ENCODE measurements at regions not wholly inside any gene's neighbourhood (a gene's known extent, or its start where the extent isn't known, plus 50 kb on each side); places are given as distances from the start of the nearest gene placed in this dataset.

DNA sequence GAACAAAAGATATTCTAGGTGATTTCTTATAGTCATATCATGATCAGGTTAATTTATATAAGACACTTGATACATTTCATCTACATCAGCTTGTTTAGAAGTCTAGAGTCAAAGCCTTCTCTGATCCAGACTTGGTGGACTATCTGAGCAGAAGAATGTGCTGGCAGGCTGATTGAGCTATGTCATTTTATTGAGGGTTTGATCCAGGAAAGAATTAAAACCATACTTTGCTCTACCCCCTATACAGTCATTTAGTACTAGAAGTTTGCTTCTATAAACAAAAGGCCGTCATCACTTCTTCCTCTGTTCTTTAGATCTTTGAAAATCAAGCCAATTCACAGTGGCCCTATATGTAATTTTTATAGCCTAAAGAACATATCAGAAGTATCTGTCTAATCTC is 173.1 kb upstream of the PITX2 start:
- Histone ChIP-seq H3K4me3 (ENCODE audit: insufficient read depth, low read length, poor library complexity, severe bottlenecking) (no peak overlapping the region), H3K4me2 (ENCODE audit: low read depth, low read length, poor library complexity, severe bottlenecking) (no peak overlapping the region), H3K36me3 (ENCODE audit: low read length) (no peaks in the 10 kb centered on the region), H3F3A (ENCODE audit: insufficient read depth) (no peaks in the 10 kb centered on the region), H2AFZ (ENCODE audit: low read depth, low read length, severe bottlenecking) (no peak overlapping the region), H3K9me2 (replicated peaks; ENCODE audit: insufficient read depth, low read length) (no peaks in the 10 kb centered on the region), H3K79me2 (ENCODE audit: insufficient read depth, low read length) (no peaks in the 10 kb centered on the region), H4K20me1 (ENCODE audit: low read depth, low read length) (no peaks in the 10 kb centered on the region), H3K9me3 (ENCODE audit: insufficient read depth, low read length) (no peaks in the 10 kb centered on the region), H3K27me3 (ENCODE audit: low read length) (no peaks in the 10 kb centered on the region), H3K9ac (ENCODE audit: low read length) (no peak overlapping the region), H3K27ac (ENCODE audit: low read depth, low read length) (no peak overlapping the region)
- TF ChIP-seq EZH2phosphoT487 (conservative IDR thresholded peaks at IDR 0.05; ENCODE audit: low read length) = no peak
- TF ChIP-seq, protein P1, sequence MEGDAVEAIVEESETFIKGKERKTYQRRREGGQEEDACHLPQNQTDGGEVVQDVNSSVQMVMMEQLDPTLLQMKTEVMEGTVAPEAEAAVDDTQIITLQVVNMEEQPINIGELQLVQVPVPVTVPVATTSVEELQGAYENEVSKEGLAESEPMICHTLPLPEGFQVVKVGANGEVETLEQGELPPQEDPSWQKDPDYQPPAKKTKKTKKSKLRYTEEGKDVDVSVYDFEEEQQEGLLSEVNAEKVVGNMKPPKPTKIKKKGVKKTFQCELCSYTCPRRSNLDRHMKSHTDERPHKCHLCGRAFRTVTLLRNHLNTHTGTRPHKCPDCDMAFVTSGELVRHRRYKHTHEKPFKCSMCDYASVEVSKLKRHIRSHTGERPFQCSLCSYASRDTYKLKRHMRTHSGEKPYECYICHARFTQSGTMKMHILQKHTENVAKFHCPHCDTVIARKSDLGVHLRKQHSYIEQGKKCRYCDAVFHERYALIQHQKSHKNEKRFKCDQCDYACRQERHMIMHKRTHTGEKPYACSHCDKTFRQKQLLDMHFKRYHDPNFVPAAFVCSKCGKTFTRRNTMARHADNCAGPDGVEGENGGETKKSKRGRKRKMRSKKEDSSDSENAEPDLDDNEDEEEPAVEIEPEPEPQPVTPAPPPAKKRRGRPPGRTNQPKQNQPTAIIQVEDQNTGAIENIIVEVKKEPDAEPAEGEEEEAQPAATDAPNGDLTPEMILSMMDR (IDR thresholded peaks at IDR 0.05; ENCODE audit: insufficient read depth, low read length, poor library complexity, severe bottlenecking) = no peak

DNA sequence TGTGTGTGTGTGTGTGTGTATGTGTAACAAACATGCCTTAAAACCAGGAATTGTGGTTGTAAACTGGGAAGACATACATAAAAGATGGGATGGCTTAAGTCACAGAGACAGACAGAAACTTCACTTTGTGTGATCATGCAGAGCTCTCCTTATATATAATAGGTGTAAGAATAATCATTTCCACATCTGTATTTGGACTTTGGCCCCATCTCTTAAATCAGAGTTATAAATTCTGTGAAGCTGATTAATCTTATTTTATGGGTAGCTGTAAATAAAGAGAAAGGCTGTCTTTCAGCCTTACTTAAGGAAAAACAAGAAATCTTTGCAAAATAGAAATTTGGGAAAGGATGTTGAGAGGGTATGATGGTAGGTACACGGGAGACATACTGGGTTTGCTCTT is 174.6 kb upstream of the PITX2 start:
- H3K9ac ChIP-seq (ENCODE audit: low read length) = no peak overlapping the region
- H3K27me3 ChIP-seq (ENCODE audit: low read length) = no peaks in the 10 kb centered on the region
- H3K27ac ChIP-seq (ENCODE audit: low read depth, low read length) = no peak overlapping the region
- no peak for TF ChIP-seq EZH2phosphoT487 (conservative IDR thresholded peaks at IDR 0.05; ENCODE audit: low read length)
- TF ChIP-seq, protein P1 (IDR thresholded peaks at IDR 0.05; ENCODE audit: insufficient read depth, low read length, poor library complexity, severe bottlenecking) = no peak
- H4K20me1 ChIP-seq (ENCODE audit: low read depth, low read length) = no peaks in the 10 kb centered on the region
- no peaks in the 10 kb centered on the region for H3K36me3 ChIP-seq (ENCODE audit: low read length)
- H3K4me2 ChIP-seq (ENCODE audit: low read depth, low read length, poor library complexity, severe bottlenecking) = no peak overlapping the region
- no peaks in the 10 kb centered on the region for H3K9me2 ChIP-seq (replicated peaks; ENCODE audit: insufficient read depth, low read length)
- no peaks in the 10 kb centered on the region for H3K9me3 ChIP-seq (ENCODE audit: insufficient read depth, low read length)
- H3K4me3 ChIP-seq (ENCODE audit: insufficient read depth, low read length, poor library complexity, severe bottlenecking) = no peak overlapping the region
- no peaks in the 10 kb centered on the region for H3F3A ChIP-seq (ENCODE audit: insufficient read depth)
- no peaks in the 10 kb centered on the region for H3K79me2 ChIP-seq (ENCODE audit: insufficient read depth, low read length)
- H2AFZ ChIP-seq (ENCODE audit: low read depth, low read length, severe bottlenecking) = no peak overlapping the region

DNA sequence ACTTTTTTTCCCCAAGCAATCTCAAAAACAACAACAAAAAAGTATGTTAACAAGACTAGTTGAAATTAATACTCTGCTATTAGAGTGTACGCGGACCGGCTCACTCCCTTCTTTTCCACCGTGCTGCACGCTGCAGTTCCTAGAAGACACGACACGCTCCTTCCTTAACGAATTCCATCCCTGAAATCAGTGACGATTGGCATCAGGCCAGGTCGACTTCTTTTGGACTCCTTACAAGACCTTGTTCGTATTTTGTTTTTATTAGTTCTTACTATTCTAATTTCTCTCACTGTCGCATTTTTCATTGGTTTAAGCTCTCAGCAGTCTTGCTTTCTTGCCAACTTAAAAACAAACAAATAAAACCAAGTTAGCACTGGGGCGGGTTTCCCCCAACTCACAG is 175.8 kb upstream of the PITX2 start:
- Histone ChIP-seq H3K9ac (ENCODE audit: low read length) (no peak overlapping the region), H3F3A (ENCODE audit: insufficient read depth) (no peaks in the 10 kb centered on the region), H3K27me3 (ENCODE audit: low read length) (no peaks in the 10 kb centered on the region), H3K4me3 (ENCODE audit: insufficient read depth, low read length, poor library complexity, severe bottlenecking) (no peak overlapping the region), H4K20me1 (ENCODE audit: low read depth, low read length) (no peaks in the 10 kb centered on the region), H3K27ac (ENCODE audit: low read depth, low read length) (no peak overlapping the region), H3K4me2 (ENCODE audit: low read depth, low read length, poor library complexity, severe bottlenecking) (no peak overlapping the region), H3K79me2 (ENCODE audit: insufficient read depth, low read length) (no peaks in the 10 kb centered on the region), H2AFZ (ENCODE audit: low read depth, low read length, severe bottlenecking) (no peak overlapping the region), H3K9me3 (ENCODE audit: insufficient read depth, low read length) (no peaks in the 10 kb centered on the region), H3K36me3 (ENCODE audit: low read length) (no peaks in the 10 kb centered on the region), H3K9me2 (replicated peaks; ENCODE audit: insufficient read depth, low read length) (no peaks in the 10 kb centered on the region)
- TF ChIP-seq, protein P1 (IDR thresholded peaks at IDR 0.05; ENCODE audit: insufficient read depth, low read length, poor library complexity, severe bottlenecking) = no peak
- no peak for TF ChIP-seq EZH2phosphoT487 (conservative IDR thresholded peaks at IDR 0.05; ENCODE audit: low read length)

- no peak for TF ChIP-seq EZH2phosphoT487 (conservative IDR thresholded peaks at IDR 0.05; ENCODE audit: low read length)
- Histone ChIP-seq H3K4me2 (ENCODE audit: low read depth, low read length, poor library complexity, severe bottlenecking) (no peak overlapping the region), H3K9me2 (replicated peaks; ENCODE audit: insufficient read depth, low read length) (no peaks in the 10 kb centered on the region), H2AFZ (ENCODE audit: low read depth, low read length, severe bottlenecking) (no peak overlapping the region), H3K27me3 (ENCODE audit: low read length) (no peaks in the 10 kb centered on the region), H3K36me3 (ENCODE audit: low read length) (no peaks in the 10 kb centered on the region), H4K20me1 (ENCODE audit: low read depth, low read length) (no peaks in the 10 kb centered on the region), H3K79me2 (ENCODE audit: insufficient read depth, low read length) (no peaks in the 10 kb centered on the region), H3K9me3 (ENCODE audit: insufficient read depth, low read length) (no peaks in the 10 kb centered on the region), H3K27ac (ENCODE audit: low read depth, low read length) (no peak overlapping the region), H3K4me3 (ENCODE audit: insufficient read depth, low read length, poor library complexity, severe bottlenecking) (no peak overlapping the region), H3F3A (ENCODE audit: insufficient read depth) (no peaks in the 10 kb centered on the region), H3K9ac (ENCODE audit: low read length) (no peak overlapping the region)
Measured at GRCh38 chr4:110799211-110799610, 176.3 kb upstream of the PITX2 start.
